ENCODE measurements at regions not wholly inside any gene's neighbourhood (a gene's known extent, or its start where the extent isn't known, plus 50 kb on each side); places are given as distances from the start of the nearest gene placed in this dataset.
"Not testable (repeated sequence)": the region's sequence is repeated elsewhere in the genome, so short reads cannot be mapped to it uniquely, and the experiment has no call there.

GRCh38 chr4:124933521-124933920, 221.0 kb upstream of the ANKRD50 start:
- H3K4me3 ChIP-seq (ENCODE audit: low read length) = no peak overlapping the region
- no peak for TF ChIP-seq CTCF (conservative IDR thresholded peaks at IDR 0.05; ENCODE audit: low read length)

GRCh38 chr4:124932447-124932846, 219.9 kb upstream of the ANKRD50 start:
- no peak for DNase-seq (ENCODE audit: low read depth)
- TF ChIP-seq CTCF (conservative IDR thresholded peaks at IDR 0.05; ENCODE audit: low read length) = no peak

More at GRCh38 chr4:124933521-124933920, 221.0 kb upstream of the ANKRD50 start:
- DNase-seq (ENCODE audit: low read depth) = no peak

GRCh38 chr4:124931050-124931449, 218.5 kb upstream of the ANKRD50 start:
- DNase-seq (ENCODE audit: low read depth) = no peak
- no peak overlapping the region for H3K4me3 ChIP-seq (ENCODE audit: low read length)
- no peak for TF ChIP-seq CTCF (conservative IDR thresholded peaks at IDR 0.05; ENCODE audit: low read length)

More at GRCh38 chr4:124932447-124932846, 219.9 kb upstream of the ANKRD50 start:
- no peak overlapping the region for H3K4me3 ChIP-seq (ENCODE audit: low read length)

- H3K4me3 ChIP-seq (ENCODE audit: low read length); DNase-seq (ENCODE audit: low read depth): not testable (repeated sequence)
These were observed 210.2 kb upstream of the ANKRD50 start for GRCh38 chr4:124922748-124923147.

DNA sequence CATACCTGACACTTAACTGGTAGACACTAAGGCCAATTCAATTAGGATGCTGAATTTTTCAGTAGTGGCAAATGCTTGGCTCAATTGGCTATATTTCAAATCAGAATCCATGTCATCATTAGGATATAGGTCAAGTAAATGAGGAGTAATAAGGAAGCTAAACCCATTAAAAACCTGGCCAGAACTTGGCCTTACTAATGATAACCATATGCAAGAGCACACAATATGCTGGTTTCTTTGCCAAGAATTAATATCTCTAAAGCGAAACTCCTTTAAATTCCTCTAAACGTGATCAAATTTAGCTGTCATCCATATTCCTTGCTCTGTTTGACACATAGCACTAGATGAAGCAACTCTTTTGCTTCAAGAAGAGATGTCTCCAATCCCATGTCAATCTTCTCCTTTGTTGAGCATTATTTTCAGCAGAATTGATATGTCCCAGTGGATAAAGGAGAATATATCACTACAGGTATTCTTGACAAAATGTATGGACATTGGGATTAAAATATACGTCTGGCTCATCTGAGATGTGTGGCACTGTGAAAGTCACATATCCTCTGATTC, 206.1 kb upstream of the ANKRD50 start:
- no peak overlapping the region for H3K4me3 ChIP-seq (ENCODE audit: low read length)
- TF ChIP-seq CTCF (conservative IDR thresholded peaks at IDR 0.05; ENCODE audit: low read length) = no peak
- peak; percentile 17 for DNase-seq (ENCODE audit: low read depth)

DNA sequence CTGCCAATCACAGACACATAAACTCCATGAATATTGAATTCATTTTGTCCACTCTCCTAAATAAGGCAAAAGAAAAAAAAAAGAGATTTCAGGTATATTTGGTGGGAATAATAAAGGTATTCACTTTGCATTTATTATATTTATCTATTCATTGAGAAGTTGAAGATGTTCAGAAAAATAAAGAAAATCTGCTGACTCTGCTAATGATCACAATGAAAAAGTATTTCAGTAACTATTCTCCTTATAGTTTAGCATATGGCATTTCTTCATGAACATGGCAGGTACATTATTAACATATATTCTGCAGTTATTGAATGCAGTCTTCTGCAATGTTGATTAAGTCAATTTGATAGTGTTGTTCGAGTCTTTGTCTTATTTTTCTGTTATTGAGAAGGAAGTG, 202.5 kb upstream of the ANKRD50 start:
- TF ChIP-seq CTCF (conservative IDR thresholded peaks at IDR 0.05; ENCODE audit: low read length) = no peak
- DNase-seq (ENCODE audit: low read depth) = no peak
- no peak overlapping the region for H3K4me3 ChIP-seq (ENCODE audit: low read length)

DNA sequence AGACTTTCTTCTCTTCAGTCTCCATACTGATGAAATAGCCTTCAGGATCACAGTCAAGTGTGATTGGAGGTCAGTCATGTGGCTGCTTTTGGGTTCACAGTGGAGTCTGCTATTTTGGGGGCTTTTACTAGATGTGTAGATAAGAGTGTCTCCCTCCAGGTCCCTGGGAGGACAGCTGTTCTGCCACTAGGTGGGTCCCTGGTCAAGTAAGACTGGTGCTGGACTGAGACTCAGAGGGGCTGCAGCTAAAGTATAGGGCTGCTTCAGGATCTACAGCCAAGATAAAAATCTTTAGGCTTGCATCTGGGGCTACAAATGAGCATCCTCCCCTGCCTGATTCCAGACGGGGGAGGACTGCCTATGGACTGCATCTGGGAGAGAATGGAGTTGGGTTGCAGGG, 200.7 kb upstream of the ANKRD50 start:
- H3K4me3 ChIP-seq (ENCODE audit: low read length) = no peak overlapping the region
- TF ChIP-seq CTCF (conservative IDR thresholded peaks at IDR 0.05; ENCODE audit: low read length) = no peak
- DNase-seq (ENCODE audit: low read depth) = no peak

GRCh38 chr4:124910327-124910726, 197.8 kb upstream of the ANKRD50 start:
- no peak for DNase-seq (ENCODE audit: low read depth)
- TF ChIP-seq CTCF (conservative IDR thresholded peaks at IDR 0.05; ENCODE audit: low read length) = no peak
- no peak overlapping the region for H3K4me3 ChIP-seq (ENCODE audit: low read length)
